Liver (tissue), 8 donors: ENCODE measurements at regions not wholly inside any gene's neighbourhood (a gene's known extent, or its start where the extent isn't known, plus 50 kb on each side); places are given as distances from the start of the nearest gene placed in this dataset.
A peak's percentile ranks its signal among the peaks of the same experiment; 100 is the strongest.

ENCODE experiments used
- DNase-seq: peaks from one replicate; pipeline ENCODE4 v3.0.0-alpha.2; 2017; ENCODE audit warnings: low spot score
- H3K27ac ChIP-seq, 2 donors: one replicate each; pipeline ENCODE4 v1.7.0; 2013; ENCODE audit warnings: inconsistent platforms in 2 of 2, low read length in 2 of 2, control low read depth in 1 of 2, low read depth in 1 of 2, mild to moderate bottlenecking in 1 of 2
- H3K27me3 ChIP-seq, 4 donors: one replicate each; pipeline versions ENCODE4 v1.6.1 to v1.7.0; 2013; ENCODE audit warnings: low read length in 3 of 4, inconsistent platforms in 1 of 4, mild to moderate bottlenecking in 1 of 4, moderate library complexity in 1 of 4; ENCODE audit not compliant: control insufficient read depth in 4 of 4, insufficient read depth in 4 of 4
- H3K36me3 ChIP-seq, 4 donors: one replicate each; pipeline versions ENCODE4 v1.6.1 to v1.7.0; 2013; ENCODE audit warnings: low read length in 3 of 4, mild to moderate bottlenecking in 3 of 4, low read depth in 1 of 4, moderate library complexity in 1 of 4; ENCODE audit not compliant: control insufficient read depth in 4 of 4, insufficient read depth in 3 of 4
- H3K4me1 ChIP-seq, 4 donors: one replicate each; pipeline versions ENCODE4 v1.6.1 to v1.7.0; 2013; ENCODE audit warnings: low read length in 3 of 4, mild to moderate bottlenecking in 3 of 4, moderate library complexity in 1 of 4; ENCODE audit not compliant: control insufficient read depth in 4 of 4, insufficient read depth in 4 of 4
- H3K4me3 ChIP-seq, 3 donors: one replicate each; pipeline versions ENCODE4 v1.6.1 to v1.7.0; 2013; ENCODE audit warnings: low read length in 3 of 3, control low read depth in 1 of 3, low read depth in 1 of 3, mild to moderate bottlenecking in 1 of 3
- H3K9ac ChIP-seq, 2 donors: one replicate each; pipeline ENCODE4 v1.7.0; 2013; ENCODE audit warnings: low read length in 2 of 2, mild to moderate bottlenecking in 2 of 2, moderate library complexity in 2 of 2, control low read depth in 1 of 2, low read depth in 1 of 2
- H3K9me3 ChIP-seq, 4 donors: one replicate each; pipeline versions ENCODE4 v1.6.1 to v1.7.0; 2013; ENCODE audit warnings: low read length in 3 of 4; ENCODE audit not compliant: control insufficient read depth in 4 of 4
- CTCF ChIP-seq: fragments of 150-350 bp; IDR thresholded peaks from 2 replicates; pipeline ENCODE4 v1.5.1; 2017; ENCODE audit warnings: improper control_type of control experiment, low read depth, low read length; ENCODE audit not compliant: missing input control
- EGR1 ChIP-seq, 2 donors: IDR thresholded peaks; 2 replicates each; pipeline ENCODE4 v1.6.1; 2016 to 2018; ENCODE audit warnings: antibody characterized with exemption in 2 of 2, low read depth in 2 of 2
- FOXA1 ChIP-seq: IDR thresholded peaks from 2 replicates; pipeline ENCODE4 v1.6.1; 2016; ENCODE audit warnings: antibody characterized with exemption
- FOXA2 ChIP-seq: IDR thresholded peaks from 2 replicates; pipeline ENCODE4 v1.6.1; 2016; ENCODE audit warnings: antibody characterized with exemption
- GABPA ChIP-seq, 2 donors: IDR thresholded peaks in 1 of 2; conservative IDR thresholded peaks in 1 of 2; 2 replicates each; pipeline ENCODE4 v1.6.1; 2016; ENCODE audit warnings: antibody characterized with exemption in 2 of 2, mild to moderate bottlenecking in 1 of 2, moderate library complexity in 1 of 2
- HNF4A ChIP-seq, 2 donors: conservative IDR thresholded peaks; 2 replicates each; pipeline ENCODE4 v1.6.1; 2016; ENCODE audit warnings: antibody characterized with exemption in 2 of 2, mild to moderate bottlenecking in 2 of 2
- HNF4G ChIP-seq: IDR thresholded peaks from 2 replicates; pipeline ENCODE4 v1.6.1; 2016; ENCODE audit warnings: antibody characterized with exemption
- JUND ChIP-seq, 2 donors: IDR thresholded peaks; 2 replicates each; pipeline ENCODE4 v1.6.1; 2016; ENCODE audit warnings: antibody characterized with exemption in 2 of 2
- MAX ChIP-seq: IDR thresholded peaks from 2 replicates; pipeline ENCODE4 v1.6.1; 2016; ENCODE audit warnings: antibody characterized with exemption
- NR2F2 ChIP-seq: IDR thresholded peaks from 2 replicates; pipeline ENCODE4 v1.6.1; 2016; ENCODE audit warnings: antibody characterized with exemption
- RAD21 ChIP-seq, 2 donors: IDR thresholded peaks; 2 replicates each; pipeline ENCODE4 v1.6.1; 2016; ENCODE audit warnings: antibody characterized with exemption in 2 of 2, mild to moderate bottlenecking in 2 of 2
- REST ChIP-seq: IDR thresholded peaks from 2 replicates; pipeline ENCODE4 v1.6.1; 2016; ENCODE audit warnings: antibody characterized with exemption, mild to moderate bottlenecking
- RXRA ChIP-seq, 2 donors: IDR thresholded peaks; 2 replicates each; pipeline ENCODE4 v1.6.1; 2017 to 2018; ENCODE audit warnings: antibody characterized with exemption in 2 of 2, mild to moderate bottlenecking in 1 of 2
- SP1 ChIP-seq: IDR thresholded peaks from 2 replicates; pipeline ENCODE4 v1.6.1; 2018; ENCODE audit warnings: antibody characterized with exemption, mild to moderate bottlenecking
- TAF1 ChIP-seq: conservative IDR thresholded peaks from 2 replicates; pipeline ENCODE4 v1.6.1; 2016; ENCODE audit warnings: antibody characterized with exemption, mild to moderate bottlenecking
- YY1 ChIP-seq: IDR thresholded peaks from 2 replicates; pipeline ENCODE4 v1.6.1; 2016; ENCODE audit warnings: antibody characterized with exemption, mild to moderate bottlenecking
- WGBS: extraction: QIAGEN DNeasy Blood & Tissue Kit; methylation state at CpG from one replicate; pipeline ENCODE4 v1.1.7; 2013; 5-methylcytosine and 5-hydroxymethylcytosine counted together
- TF ChIP-seq, protein P1 (sequence below): IDR thresholded peaks from 2 replicates; pipeline ENCODE4 v1.6.1; 2016; ENCODE audit warnings: antibody characterized with exemption
- TF ChIP-seq, protein P2 (sequence below): IDR thresholded peaks from 2 replicates; pipeline ENCODE4 v1.6.1; 2016; ENCODE audit warnings: antibody characterized with exemption
- donor health status: healthy.
- donor health status: healthy.
- donor health status: healthy.
- donor health status: healthy.
- donor health status: healthy.

DNA sequence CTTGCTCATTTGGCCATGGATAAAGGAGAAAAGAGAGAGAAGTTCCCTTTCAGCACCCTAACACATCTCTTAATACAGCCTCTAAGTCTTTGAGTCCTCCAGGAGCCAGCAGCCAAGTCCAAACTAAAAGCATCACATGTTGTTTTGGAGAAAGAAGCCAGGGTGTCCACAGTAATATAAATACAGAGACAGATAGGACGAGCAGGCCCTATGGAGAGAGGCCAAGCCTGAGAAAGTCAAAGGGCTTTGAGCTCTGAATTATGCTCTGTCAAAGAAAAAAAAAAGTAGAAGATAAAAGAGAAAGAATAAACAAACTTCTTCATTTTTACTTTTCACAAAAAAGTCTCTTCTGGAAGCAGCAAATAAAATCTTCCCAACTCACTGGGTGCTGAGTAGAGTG, 92.4 kb upstream of the THBS1 start:
- Histone ChIP-seq H3K27ac (peak overlapping the region in 1 of 2 donors; percentile 17), H3K36me3 (no peaks in the 10 kb centered on the region), H3K9me3 (no peaks in the 10 kb centered on the region), H3K4me3 (no peak overlapping the region), H3K4me1 (no peaks in the 10 kb centered on the region), H3K9ac (no peak overlapping the region), H3K27me3 (no peaks in the 10 kb centered on the region)
- TF ChIP-seq, protein P1, sequence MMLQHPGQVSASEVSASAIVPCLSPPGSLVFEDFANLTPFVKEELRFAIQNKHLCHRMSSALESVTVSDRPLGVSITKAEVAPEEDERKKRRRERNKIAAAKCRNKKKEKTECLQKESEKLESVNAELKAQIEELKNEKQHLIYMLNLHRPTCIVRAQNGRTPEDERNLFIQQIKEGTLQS = no peak
- TF ChIP-seq RAD21 (IDR thresholded peaks at IDR 0.05) (peak in 1 of 2 donors; percentile 18), FOXA1 (no peak), REST (no peak), NR2F2 (peak; percentile 89), SP1 (peak; percentile 8), YY1 (no peak), FOXA2 (no peak), MAX (no peak), RXRA (IDR thresholded peaks at IDR 0.05) (peak in 1 of 2 donors; percentile 24)
- DNase-seq = no peak
- WGBS = 42% methylated on average over 1 of the region's 1 CpG

DNA sequence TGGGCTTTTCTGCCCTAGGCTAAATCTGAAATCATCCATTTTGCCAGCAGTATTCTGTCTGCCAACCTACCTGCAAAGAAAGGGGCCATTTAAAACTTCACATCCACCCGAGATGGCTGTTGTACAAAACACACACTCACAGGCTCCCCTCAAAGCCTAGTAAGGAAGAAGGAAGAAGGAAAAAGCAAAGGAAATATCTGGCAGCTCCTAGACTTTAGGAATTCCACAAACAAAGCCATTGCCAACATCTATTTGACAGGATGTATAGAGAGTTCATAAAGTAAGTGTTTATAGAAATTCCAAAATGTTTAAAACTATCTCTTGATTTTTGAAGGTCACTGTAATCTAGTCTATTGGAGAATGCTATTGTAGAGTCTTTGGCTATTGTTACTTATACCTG, 91.9 kb upstream of the THBS1 start:
- Histone ChIP-seq H3K27me3 (no peaks in the 10 kb centered on the region), H3K9me3 (no peaks in the 10 kb centered on the region), H3K36me3 (no peaks in the 10 kb centered on the region), H3K4me3 (no peak overlapping the region), H3K4me1 (no peaks in the 10 kb centered on the region), H3K27ac (peak overlapping the region; percentile 17 to 31), H3K9ac (no peak overlapping the region)
- no peak for TF ChIP-seq JUND (IDR thresholded peaks at IDR 0.05)
- no peak for TF ChIP-seq HNF4A (conservative IDR thresholded peaks at IDR 0.05)
- no peak for TF ChIP-seq RAD21 (IDR thresholded peaks at IDR 0.05)
- no peak for TF ChIP-seq REST
- no peak for TF ChIP-seq FOXA1
- TF ChIP-seq RXRA (IDR thresholded peaks at IDR 0.05) = no peak
- no peak for TF ChIP-seq GABPA (IDR thresholded peaks at IDR 0.05 in 1 of 2, conservative IDR thresholded peaks at IDR 0.05 in 1 of 2)
- no peak for TF ChIP-seq MAX
- TF ChIP-seq YY1 = no peak
- TF ChIP-seq SP1 = no peak
- no peak for TF ChIP-seq HNF4G
- no peak for TF ChIP-seq TAF1
- TF ChIP-seq NR2F2 = no peak
- TF ChIP-seq FOXA2 = no peak
- TF ChIP-seq EGR1 (IDR thresholded peaks at IDR 0.05; ENCODE audit: low read depth in 2 of 2) = no peak
- TF ChIP-seq, protein P2, sequence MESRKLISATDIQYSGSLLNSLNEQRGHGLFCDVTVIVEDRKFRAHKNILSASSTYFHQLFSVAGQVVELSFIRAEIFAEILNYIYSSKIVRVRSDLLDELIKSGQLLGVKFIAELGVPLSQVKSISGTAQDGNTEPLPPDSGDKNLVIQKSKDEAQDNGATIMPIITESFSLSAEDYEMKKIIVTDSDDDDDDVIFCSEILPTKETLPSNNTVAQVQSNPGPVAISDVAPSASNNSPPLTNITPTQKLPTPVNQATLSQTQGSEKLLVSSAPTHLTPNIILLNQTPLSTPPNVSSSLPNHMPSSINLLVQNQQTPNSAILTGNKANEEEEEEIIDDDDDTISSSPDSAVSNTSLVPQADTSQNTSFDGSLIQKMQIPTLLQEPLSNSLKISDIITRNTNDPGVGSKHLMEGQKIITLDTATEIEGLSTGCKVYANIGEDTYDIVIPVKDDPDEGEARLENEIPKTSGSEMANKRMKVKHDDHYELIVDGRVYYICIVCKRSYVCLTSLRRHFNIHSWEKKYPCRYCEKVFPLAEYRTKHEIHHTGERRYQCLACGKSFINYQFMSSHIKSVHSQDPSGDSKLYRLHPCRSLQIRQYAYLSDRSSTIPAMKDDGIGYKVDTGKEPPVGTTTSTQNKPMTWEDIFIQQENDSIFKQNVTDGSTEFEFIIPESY = no peak
- TF ChIP-seq CTCF = no peak
- TF ChIP-seq, protein P1 = no peak
- WGBS = 56% methylated on average over 1 of the region's 1 CpG
- no peak for DNase-seq
